ENCODE measurements at regions not wholly inside any gene's neighbourhood (a gene's known extent, or its start where the extent isn't known, plus 50 kb on each side); places are given as distances from the start of the nearest gene placed in this dataset.

- Histone ChIP-seq H3K9me3 (ENCODE audit: severe bottlenecking) (no peaks in the 10 kb centered on the region), H3K4me3 (ENCODE audit: severe bottlenecking) (no peak overlapping the region), H3K36me3 (ENCODE audit: low read depth) (no peaks in the 10 kb centered on the region), H3K27me3 (ENCODE audit: insufficient read depth, poor library complexity, severe bottlenecking) (no peaks in the 10 kb centered on the region), H3K27ac (ENCODE audit: poor library complexity, severe bottlenecking) (no peak overlapping the region), H3K4me1 (ENCODE audit: insufficient read depth, poor library complexity, severe bottlenecking) (no peaks in the 10 kb centered on the region)
- ATAC-seq (ENCODE audit: low read depth): no peak
- no peak for DNase-seq (ENCODE audit: low spot score)
- no peak for TF ChIP-seq CTCF (IDR thresholded peaks at IDR 0.05; ENCODE audit: poor library complexity, severe bottlenecking)
Observed at GRCh38 chr1:195721210-195721971, 886.8 kb downstream of the KCNT2 start.

GRCh38 chr1:195717651-195718050, 890.6 kb downstream of the KCNT2 start:
- DNase-seq (ENCODE audit: low spot score): no peak
- no peaks in the 10 kb centered on the region for H3K4me1 ChIP-seq (ENCODE audit: insufficient read depth, poor library complexity, severe bottlenecking)
- TF ChIP-seq CTCF (IDR thresholded peaks at IDR 0.05; ENCODE audit: poor library complexity, severe bottlenecking): peak; percentile 81
- H3K27ac ChIP-seq (ENCODE audit: poor library complexity, severe bottlenecking): no peak overlapping the region
- H3K4me3 ChIP-seq (ENCODE audit: severe bottlenecking): no peak overlapping the region
- no peaks in the 10 kb centered on the region for H3K27me3 ChIP-seq (ENCODE audit: insufficient read depth, poor library complexity, severe bottlenecking)
- H3K36me3 ChIP-seq (ENCODE audit: low read depth): no peaks in the 10 kb centered on the region
- peak; percentile 62; the same call in 2 of the 3 replicates for ATAC-seq (ENCODE audit: low read depth)
- no peaks in the 10 kb centered on the region for H3K9me3 ChIP-seq (ENCODE audit: severe bottlenecking)

- no peaks in the 10 kb centered on the region for H3K4me1 ChIP-seq (ENCODE audit: insufficient read depth, poor library complexity, severe bottlenecking)
- DNase-seq (ENCODE audit: low spot score) (no peak), ATAC-seq (ENCODE audit: low read depth) (no peak)
- no peaks in the 10 kb centered on the region for H3K9me3 ChIP-seq (ENCODE audit: severe bottlenecking)
- H3K4me3 ChIP-seq (ENCODE audit: severe bottlenecking): no peak overlapping the region
- no peak for TF ChIP-seq CTCF (IDR thresholded peaks at IDR 0.05; ENCODE audit: poor library complexity, severe bottlenecking)
- no peaks in the 10 kb centered on the region for H3K27me3 ChIP-seq (ENCODE audit: insufficient read depth, poor library complexity, severe bottlenecking)
- no peak overlapping the region for H3K27ac ChIP-seq (ENCODE audit: poor library complexity, severe bottlenecking)
- H3K36me3 ChIP-seq (ENCODE audit: low read depth): no peaks in the 10 kb centered on the region
Observed at GRCh38 chr1:195715652-195716051, 892.6 kb downstream of the KCNT2 start.

- Histone ChIP-seq H3K27me3 (ENCODE audit: insufficient read depth, poor library complexity, severe bottlenecking) (no peaks in the 10 kb centered on the region), H3K9me3 (ENCODE audit: severe bottlenecking) (no peaks in the 10 kb centered on the region), H3K36me3 (ENCODE audit: low read depth) (no peaks in the 10 kb centered on the region), H3K4me3 (ENCODE audit: severe bottlenecking) (no peak overlapping the region), H3K27ac (ENCODE audit: poor library complexity, severe bottlenecking) (no peak overlapping the region), H3K4me1 (ENCODE audit: insufficient read depth, poor library complexity, severe bottlenecking) (no peaks in the 10 kb centered on the region)
- TF ChIP-seq CTCF (IDR thresholded peaks at IDR 0.05; ENCODE audit: poor library complexity, severe bottlenecking): no peak
- DNase-seq (ENCODE audit: low spot score): no peak
- peak; percentile 38; the same call in 2 of the 3 replicates for ATAC-seq (ENCODE audit: low read depth)
Observed at GRCh38 chr1:195714248-195714647, 894.0 kb downstream of the KCNT2 start.

GRCh38 chr1:195709821-195710220, 898.4 kb downstream of the KCNT2 start:
- ATAC-seq (ENCODE audit: low read depth) (no peak), DNase-seq (ENCODE audit: low spot score) (no peak)
- no peak for TF ChIP-seq CTCF (IDR thresholded peaks at IDR 0.05; ENCODE audit: poor library complexity, severe bottlenecking)
- Histone ChIP-seq H3K27ac (ENCODE audit: poor library complexity, severe bottlenecking) (no peak overlapping the region), H3K4me3 (ENCODE audit: severe bottlenecking) (no peak overlapping the region), H3K4me1 (ENCODE audit: insufficient read depth, poor library complexity, severe bottlenecking) (no peaks in the 10 kb centered on the region), H3K9me3 (ENCODE audit: severe bottlenecking) (peaks cover 4% of the 10 kb centered on the region), H3K36me3 (ENCODE audit: low read depth) (no peaks in the 10 kb centered on the region), H3K27me3 (ENCODE audit: insufficient read depth, poor library complexity, severe bottlenecking) (no peaks in the 10 kb centered on the region)

Data from RWPE2 (cell line).